CMK (cell line): ENCODE measurements at regions not wholly inside any gene's neighbourhood (a gene's known extent, or its start where the extent isn't known, plus 50 kb on each side); places are given as distances from the start of the nearest gene placed in this dataset.
"Not testable (repeated sequence)": the region's sequence is repeated elsewhere in the genome, so short reads cannot be mapped to it uniquely, and the experiment has no call there.

Experiments used
- DNase-seq: peaks from one replicate; pipeline ENCODE4 v3.0.0-alpha.2; 2010; ENCODE audit warnings: low read depth

DNA sequence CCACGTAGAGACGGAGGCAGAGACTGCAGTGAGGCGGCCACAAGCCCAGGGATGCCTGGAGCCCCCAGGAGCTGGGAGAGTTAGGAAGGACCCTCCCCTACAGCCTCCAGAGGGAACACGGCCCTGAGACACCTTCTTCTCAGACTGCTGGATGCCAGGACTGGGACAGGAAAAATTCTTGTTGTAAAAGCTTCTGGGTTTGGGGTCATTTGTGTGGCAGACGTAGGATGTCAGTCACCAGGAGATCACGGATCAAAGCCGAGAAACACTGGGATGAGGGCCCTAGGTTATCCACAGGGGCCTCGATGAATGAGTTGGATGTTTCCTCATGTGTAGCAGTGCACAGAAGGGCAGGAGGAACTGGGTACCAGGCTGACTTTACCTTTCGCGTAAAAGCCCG lies 163.7 kb downstream of the SHOX start:
- DNase-seq: no peak

DNA sequence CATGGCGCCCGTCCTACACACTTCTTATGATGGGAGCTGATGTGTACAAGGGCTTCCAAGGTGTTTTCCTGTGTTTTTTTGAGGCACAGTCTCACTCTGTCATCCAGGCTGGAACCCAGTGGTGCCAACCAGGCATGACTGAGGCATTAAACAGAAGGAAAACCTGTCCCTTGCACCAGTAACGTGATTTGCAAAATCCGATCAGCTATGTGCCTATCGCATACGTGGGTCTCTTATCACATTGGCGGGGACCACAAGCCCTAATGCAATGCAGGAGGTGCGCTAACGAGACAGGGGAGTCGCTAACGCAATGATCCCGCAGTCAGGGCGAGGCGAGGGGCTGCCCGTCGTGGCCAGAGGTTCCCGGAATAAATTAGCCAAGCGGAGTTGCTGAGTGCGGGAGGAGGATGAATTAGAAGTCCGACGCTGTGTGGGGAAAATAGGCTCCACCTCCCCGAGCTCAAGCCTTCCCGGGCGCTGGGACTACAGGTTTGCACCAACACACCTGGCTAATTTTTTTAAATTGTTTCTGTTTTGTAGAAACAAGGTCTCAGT lies 162.7 kb downstream of the SHOX start:
- DNase-seq: no peak

DNA sequence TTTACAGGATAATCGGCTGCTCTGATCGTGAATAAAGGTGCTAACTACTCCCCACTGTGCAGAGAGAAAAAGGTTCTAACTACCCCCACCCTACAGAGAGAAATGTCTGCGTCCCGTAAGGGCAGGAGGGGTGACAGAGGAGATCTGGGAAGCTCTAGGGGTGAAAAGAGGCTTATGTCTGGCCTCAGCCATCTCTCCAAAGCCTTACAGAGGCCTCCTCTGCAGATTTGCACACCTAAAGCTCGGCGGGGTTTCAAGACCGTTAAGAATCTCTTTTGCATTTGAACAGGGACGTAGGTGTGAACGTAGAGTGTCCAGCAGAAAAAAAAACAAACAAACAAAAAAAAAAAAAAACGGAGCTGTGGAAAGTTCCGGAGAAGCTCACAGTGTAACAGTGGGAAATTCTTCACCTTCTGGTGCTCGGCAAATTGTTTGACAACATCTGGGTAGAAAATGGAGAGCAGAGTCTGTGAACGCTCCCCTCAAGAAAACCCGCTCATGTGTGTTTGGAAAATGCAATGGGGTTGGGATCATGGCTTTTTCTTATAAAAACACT lies 161.0 kb downstream of the SHOX start:
- no peak for DNase-seq

DNA sequence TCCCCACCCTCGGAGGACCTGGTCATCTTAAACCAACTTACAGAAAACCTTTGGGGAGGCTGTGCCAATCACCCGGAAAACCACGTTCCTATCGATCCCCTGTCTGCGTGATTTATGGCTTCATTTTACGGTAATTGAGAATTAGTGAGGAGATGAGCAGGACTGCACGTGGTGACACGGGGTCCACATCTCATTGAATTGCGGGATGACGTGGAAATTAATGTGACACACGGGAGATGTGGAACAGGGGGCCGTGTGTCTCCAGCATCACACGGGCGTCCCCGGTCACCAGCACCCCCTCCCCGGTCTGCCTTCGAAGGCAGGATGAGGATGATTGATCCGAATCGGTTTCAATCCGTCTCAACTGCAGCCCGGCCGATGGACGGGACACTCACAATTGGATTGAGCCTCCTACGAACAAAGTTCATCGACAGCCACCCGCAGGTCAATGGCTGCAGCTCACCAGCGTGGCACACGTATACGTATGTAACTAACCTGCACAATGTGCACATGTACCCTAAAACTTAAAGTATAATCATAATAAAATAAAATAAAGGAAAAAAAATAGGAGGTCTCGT lies 160.3 kb downstream of the SHOX start:
- DNase-seq: no peak

DNA sequence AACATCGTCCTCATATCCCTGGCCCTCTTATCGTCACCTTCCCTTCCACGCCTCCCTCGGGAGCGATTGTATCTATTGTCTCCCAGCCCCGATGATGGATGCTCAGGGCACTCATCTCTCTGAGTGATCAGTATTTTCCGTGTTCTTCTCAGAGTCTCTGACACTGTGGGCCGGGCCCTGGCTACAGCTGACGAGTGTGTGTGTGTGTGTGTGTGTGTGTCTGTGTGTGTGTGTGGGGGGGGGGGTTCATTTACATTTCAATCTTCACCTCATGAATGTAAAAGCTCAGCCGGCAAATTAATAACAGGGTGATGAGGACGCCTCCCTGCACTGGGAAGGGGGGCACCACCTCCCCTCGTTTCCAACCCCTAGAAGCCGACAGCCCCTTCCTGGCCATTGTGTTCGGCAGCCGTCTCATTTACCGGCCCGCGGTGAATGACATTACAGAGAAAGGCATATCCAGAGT lies 159.5 kb downstream of the SHOX start:
- DNase-seq: no peak

DNA sequence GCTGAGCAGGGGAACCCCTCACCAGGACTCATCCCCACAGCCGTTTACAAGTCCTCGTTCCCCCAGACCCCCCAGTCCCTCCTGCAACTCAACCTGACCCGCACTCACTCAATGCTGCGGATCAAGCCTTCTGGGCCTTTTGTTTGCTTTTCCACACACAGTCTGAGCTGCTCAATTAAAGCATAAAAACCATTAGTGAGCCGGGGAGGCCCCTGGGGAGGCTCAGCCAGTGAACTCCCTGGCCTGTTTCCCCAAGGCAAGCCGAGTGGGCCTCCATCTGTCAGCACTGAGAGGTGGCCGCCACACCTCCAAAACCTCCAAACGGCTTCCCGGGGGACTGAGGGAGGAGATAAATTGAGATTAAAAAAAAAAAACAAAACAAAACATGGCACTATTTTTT lies 158.5 kb downstream of the SHOX start:
- DNase-seq: no peak

DNA sequence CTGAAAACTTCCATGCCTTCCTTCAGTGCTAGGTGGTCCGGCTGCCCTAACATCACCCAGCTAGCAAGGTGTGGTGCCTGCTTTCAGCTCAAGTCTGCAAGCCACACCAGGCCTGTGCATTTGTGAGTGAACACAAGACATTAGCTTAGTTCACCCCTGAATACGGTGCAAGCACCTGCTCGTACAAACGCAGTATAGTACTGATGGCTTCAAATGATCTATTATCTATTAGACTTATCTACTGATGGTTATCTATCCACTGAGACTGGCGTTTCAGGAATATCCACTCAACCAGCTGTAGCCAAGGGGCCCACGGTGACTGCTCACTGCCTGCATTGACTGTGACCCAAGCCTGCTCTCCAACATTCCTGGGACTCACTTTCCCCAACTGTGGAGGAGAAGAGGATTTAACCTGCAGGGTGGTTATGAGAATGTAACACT lies 155.9 kb downstream of the SHOX start:
- DNase-seq: no peak

DNA sequence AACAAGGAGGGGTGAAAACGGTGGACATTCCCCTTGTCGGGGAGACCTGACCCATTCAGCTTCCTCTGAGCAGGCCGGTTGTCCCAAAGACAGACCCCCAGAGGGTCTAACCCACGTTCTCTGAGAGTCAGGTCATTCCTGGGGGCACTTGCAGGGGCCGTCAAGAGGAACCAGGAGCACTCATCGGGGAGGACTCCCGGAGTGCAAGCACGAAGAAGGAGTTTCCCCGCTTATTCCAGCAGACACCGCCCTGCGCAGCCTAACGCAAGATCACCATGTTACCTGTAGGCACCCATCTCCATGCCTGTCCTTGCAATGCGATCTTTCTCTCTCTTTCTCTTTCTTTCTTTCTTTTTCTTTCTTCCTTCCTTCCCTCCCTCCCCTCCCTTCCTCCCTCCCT lies 154.2 kb downstream of the SHOX start:
- DNase-seq: no peak

DNA sequence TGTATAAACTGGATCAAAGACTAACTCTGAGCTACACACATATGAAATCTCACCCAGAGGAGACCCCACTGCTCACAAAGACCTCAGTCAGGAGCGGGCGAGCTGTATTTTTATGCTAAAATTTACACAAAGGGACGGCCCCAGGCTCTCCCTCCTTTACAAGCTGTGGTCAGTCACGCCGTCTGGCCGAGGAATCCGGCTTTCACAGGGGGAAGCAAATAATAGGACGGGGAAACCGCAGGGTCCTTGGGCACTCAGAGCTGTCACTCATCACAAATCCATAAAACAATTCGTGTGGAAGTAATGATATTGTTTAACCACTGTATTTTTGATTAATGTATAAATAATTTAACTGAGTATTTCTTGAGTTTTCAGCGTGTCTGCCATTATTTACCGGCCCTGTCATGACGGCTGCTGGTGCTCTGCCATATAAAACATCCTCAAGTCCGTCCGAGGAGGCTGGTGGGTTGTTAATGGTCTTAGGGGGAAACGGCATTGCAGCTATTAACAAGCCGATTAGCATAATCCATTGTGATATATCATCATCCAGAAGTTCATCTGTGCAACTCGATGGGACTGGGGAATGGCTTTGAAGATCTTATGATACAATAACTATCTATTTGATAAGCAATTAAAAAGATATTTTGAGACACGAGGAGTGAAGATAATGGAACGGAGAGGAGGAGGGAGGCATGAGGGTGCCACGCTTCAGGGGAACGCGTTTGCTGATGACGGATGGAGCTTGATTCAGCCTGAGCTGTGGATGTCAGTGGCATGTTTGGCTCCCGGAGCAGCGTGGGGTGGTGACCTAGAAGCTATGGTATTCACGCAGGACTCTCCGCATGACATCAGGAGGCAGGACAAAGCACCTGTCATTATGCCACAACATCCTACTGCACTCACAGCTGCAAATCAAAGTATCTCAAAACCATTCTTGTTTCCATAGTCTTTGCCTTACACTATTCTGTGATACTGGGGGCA lies 150.9 kb downstream of the SHOX start:
- no peak for DNase-seq

DNA sequence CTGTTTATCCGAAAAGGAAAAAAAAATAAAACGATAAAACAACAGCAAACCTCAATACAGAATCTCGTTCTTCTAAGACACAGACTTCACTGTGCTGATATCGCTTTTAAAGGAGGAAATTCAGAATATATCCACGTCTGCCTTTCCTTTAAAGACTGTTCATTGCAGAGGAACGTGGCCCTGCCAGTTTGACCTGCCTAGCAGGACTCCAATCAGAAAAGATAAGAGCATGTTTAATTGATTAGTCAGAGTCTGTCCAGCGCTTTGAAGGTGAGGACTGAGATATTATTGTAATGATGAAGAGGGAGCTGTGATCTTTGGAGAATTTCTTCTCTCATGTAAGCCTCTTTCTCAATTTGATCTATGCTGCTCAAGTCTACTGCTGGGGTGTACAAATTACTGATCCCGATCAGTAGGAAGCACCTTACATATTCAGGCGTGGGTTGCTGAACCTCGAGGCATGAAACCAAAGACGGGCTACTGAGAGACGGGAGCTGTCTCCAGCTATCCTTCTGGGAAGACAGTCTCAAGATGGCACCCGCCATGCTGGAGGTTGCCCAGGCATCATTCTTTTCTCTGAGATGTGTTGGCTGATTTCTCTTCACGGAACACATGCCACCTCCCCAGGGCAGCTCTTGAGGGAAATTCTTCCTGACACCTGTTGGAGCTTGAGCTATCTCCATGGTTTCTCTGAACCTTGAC lies 146.1 kb downstream of the SHOX start:
- no peak for DNase-seq

DNA sequence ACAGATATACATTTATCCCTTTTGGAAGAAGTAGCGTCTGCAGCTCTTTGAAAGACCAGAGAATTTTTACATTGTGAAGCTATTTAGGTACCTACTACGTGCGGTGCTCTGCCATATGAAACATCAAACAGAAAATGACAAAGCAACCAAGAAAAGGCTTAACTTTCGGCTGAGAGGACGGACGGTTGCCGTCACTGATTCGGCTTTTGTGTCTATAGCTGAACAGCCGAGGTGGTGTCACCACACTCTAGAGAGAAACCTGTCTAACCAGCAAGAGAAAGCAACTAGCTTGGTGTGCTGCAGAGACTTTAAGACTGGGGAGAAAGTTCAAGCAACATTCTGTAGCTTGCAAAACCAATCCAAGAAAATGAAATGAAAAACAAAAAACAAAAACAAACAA lies 145.5 kb downstream of the SHOX start:
- DNase-seq: no peak

DNA sequence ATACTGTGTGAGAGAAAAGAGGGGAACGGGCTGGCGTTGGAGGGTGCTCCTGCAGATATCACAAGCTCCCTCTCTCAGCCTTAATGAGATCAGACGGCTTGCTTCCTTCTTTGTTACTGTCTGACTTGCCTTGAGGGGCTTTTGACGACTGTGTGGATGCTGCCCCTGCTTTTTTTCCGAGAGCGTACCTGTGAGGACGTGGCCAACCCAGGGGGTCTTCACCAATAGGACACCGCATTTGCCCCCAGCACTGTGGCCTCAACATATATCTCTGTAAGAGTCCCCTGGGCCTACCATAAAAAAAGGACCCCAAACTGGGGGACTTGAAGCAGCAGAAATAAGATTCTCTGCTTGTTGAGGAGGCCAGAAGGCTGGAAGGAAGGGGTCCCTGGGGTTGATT lies 143.9 kb downstream of the SHOX start:
- DNase-seq: no peak

DNA sequence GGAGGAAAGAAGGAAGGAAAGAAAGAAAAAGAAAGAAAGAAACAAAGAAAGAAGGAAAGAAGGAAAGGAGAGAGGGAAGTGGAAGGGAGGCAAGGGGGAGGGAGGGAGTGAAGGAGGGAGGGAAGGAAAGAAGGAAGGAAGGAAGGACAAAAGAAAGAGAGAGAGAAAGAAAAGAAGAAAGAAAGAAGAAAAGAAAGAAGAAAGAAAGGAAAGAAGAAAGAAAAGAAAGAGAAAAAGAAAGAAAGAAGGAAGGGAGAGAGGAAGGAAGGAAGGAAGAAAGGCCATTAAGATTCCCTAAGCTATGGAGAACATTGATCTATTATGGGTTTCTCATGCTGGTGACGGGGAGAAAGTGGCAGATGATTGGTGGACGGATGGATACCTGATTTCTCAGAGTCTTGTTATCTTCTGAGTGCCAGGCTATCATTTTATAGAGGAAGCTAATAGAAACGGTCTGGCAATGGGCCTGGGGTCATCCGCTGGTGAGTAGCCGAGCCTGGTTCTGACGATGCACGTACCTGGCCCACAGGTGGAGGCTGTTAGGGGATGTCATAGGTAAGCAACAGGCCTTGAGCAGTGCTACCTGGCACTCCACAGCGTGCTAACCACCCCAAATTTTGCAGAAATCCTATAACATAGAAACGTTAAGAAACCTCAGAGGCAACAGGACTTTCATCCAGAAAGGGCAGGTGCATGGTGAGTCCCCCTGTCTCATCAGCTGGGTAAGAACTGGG lies 142.9 kb downstream of the SHOX start:
- no peak for DNase-seq

DNA sequence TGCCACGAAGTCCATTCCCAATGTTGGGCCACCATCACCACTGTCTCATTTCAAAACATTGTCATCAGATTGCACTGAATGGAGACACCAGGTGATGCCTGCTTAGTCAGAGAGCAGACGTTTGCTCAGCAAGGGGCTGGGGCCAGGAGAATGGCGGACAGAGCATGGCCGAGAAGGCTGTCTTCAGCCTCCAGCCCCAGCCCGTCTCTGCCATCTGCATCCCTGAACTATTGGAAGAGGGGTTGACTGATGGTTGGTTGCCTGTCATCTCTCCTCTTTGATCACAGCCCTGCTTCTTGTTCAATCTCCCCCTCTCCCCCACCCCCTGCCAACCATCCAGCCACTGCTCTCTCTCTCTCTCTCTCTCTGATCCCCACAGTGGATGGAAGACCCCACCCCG lies 140.9 kb downstream of the SHOX start:
- DNase-seq: no peak

DNA sequence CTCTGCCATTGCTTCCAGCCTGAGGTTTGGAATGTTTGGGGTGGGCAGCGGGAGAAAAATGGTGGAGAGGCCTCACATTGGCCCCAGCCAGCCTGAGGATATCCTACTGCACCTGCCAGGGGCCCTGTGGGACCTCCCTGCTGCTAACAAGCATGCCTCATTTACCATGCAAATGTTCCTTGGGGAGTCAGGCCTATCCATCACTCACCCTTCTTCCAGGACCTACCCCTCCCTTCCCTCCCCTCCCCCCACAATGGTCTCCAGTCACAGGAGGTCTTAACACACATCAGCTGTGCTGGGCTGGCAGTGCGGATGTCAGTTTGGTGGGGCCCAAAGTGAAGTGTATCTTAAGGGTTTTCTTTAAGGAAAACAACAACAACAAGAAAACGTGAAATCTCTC lies 139.2 kb downstream of the SHOX start:
- no peak for DNase-seq

DNA sequence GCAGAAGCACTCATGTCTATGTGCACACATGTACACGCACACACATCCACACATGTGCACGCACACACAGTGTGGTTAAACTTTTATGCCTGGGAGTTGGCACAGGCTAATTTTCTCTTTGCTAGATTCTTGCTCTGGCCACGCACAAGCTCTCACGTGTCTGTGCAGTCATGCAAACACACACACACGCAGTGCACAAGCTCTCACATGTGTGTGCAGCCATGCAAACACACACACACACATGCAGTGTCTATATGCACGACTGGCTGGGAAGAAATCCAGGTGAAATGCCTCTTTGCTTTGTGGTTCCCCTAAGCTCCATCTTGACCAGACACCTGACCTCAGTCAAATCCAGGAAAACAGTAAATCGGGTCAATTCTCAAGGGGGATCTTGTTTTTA lies 138.0 kb downstream of the SHOX start:
- no peak for DNase-seq

DNA sequence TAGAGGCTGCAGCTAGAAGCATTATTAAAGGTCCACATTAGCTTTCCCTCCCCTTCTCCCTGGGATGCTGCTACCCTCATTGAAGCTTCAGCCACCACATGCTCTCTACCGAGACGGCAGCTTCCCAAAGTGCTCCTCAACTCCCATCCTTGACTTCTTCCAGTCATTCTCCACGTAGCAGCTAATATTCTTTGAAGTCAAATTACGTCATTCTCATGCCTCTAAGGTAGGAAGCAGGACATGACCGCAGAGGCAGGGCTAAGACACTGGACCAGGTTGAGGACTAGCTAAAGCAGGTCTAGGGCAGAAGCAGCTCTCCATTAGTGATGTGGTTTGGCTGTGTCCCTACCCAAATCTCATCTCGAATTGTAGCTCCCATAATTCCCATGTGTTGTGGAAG lies 128.3 kb downstream of the SHOX start:
- no peak for DNase-seq

DNA sequence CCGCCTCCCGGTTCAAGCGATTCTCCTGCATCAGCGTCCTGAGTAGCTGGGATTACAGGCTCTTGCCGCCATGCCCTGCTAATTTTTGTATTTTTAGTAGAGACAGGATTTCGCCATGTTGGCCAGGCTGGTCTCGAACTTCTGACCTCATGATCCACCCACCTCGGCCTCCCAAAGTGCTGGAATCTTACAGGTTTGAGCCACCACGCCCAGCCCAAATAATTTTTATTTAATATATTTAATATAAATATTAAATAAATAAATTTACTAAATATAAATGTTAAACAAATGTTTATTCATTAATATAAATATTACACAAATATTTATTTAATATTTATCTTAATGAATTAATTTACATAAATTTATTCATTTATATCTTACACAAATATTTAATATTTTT lies 120.2 kb downstream of the SHOX start:
- DNase-seq: no peak

DNA sequence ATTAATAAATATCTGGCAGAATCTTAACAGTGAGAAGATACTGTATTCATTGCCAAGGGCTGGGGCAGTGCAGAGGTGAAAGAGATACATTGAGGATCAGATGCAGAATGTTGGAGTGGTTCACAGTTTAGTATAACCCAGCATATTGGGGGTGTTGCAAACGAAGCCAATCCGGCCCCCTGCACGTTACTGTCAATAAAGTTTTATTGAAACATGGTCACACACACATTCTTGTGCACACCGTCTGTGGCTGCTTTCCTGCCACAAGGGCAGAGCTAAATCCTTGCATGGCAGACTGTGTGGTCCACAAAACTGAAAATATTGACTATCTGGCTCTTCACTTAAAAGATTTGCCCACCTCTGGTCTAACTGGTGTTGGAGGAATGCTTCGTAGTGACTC lies 119.7 kb downstream of the SHOX start:
- no peak for DNase-seq

DNA sequence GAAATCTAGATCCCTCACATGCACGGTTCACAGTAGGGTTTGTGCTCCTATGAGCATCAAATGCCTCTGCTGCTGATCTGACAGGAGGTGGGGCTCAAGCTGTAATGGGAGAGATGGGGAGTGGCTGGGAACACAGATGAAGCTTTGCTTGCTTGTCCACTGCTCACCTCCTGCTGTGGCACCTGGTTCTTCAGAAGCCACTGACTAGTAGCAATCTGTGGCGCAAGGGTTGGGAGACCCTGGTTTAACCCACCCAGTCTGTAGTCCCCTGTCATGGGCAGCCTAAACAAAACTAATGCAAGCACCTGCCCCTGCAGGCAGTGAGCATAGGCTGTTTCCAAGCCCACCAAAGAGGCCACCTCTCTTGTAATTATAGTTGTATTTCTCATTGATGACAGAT lies 116.6 kb downstream of the SHOX start:
- no peak for DNase-seq

DNA sequence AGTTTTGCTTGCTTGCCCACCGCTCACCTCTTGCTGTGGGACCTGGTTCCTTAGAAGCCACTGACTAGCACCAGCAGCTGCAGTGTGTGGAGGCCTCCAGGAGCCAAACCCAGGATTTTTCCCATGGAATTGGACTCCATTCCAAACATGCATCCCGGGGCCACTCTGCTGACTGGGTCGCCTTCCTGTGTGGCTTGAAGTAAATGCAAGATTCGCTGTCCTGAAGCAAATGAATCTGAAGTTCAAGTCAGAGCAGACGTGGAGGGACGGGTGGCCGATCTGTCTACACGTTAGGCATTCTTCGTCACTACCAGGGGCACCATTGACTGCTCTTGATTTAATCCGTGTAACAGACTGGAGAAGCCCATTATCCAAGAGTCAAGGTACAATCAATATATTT lies 109.0 kb downstream of the SHOX start:
- no peak for DNase-seq

DNA sequence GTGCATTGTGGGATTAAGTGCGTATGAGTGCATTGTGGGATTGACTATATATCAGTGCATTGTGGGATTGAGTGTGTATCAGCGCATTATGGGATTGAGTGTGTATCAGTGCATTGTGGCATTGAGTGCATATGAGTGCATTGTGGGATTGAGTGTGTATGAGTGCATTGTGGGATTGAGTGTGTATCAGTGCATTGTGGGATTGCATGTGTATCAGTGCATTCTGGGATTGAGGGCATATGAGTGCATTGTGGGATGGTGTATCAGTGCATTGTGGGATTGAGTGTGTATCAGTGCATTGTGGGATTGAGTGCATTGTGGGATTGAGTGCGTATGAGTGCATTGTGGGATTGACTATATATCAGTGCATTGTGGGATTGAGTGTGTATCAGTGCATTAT lies 106.4 kb downstream of the SHOX start:
- not testable (repeated sequence) for DNase-seq
